Neural progenitor cell (in vitro differentiated cells): ENCODE measurements at regions not wholly inside any gene's neighbourhood (a gene's known extent, or its start where the extent isn't known, plus 50 kb on each side); places are given as distances from the start of the nearest gene placed in this dataset.

Experiments used
- EZH2 ChIP-seq: fragments of 200-600 bp; sonication (generic); IDR thresholded peaks from 2 replicates; pipeline ENCODE4 v1.6.1; 2017; ENCODE audit warnings: antibody characterized with exemption, mild to moderate bottlenecking, moderate library complexity
- TF ChIP-seq, protein P1 (sequence below): fragments of 200-600 bp; sonication (generic); IDR thresholded peaks from 2 replicates; pipeline ENCODE4 v1.5.1; 2017; ENCODE audit warnings: antibody characterized with exemption, mild to moderate bottlenecking

DNA sequence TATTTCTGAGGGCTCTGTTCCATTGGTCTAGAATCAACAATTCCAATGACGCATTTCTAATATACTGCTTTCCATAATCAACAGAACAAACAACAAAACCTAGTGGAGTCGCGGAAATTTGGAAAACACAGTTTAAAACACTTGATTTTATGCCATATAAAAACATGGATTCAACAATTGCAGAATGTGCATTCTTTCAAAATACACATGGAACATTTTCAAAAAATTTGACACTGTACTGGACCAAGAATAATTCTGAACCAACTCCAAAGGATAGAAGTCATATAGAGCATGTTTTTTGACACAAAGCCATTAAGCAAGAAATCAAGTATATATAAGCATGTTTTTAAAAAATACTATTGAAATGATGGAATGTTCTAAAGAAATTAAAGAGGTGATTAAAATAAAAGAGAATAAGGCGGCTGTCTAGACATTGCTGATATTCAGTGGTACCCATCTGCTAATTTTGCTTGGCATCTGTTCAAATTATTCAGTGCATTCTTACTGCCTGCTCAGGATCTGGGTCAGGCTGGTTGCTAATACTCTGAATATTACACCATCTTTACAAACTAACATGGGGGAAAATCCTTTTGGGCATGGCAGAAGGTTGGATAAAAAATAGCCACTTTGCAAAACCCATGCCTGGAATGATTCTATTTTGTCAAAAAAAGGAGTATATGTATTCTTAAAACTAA is 221.3 kb downstream of the NPR3 start:
- TF ChIP-seq, protein P1, sequence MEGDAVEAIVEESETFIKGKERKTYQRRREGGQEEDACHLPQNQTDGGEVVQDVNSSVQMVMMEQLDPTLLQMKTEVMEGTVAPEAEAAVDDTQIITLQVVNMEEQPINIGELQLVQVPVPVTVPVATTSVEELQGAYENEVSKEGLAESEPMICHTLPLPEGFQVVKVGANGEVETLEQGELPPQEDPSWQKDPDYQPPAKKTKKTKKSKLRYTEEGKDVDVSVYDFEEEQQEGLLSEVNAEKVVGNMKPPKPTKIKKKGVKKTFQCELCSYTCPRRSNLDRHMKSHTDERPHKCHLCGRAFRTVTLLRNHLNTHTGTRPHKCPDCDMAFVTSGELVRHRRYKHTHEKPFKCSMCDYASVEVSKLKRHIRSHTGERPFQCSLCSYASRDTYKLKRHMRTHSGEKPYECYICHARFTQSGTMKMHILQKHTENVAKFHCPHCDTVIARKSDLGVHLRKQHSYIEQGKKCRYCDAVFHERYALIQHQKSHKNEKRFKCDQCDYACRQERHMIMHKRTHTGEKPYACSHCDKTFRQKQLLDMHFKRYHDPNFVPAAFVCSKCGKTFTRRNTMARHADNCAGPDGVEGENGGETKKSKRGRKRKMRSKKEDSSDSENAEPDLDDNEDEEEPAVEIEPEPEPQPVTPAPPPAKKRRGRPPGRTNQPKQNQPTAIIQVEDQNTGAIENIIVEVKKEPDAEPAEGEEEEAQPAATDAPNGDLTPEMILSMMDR, result no peak
- TF ChIP-seq EZH2, result no peak
